ENCODE measurements at regions not wholly inside any gene's neighbourhood (a gene's known extent, or its start where the extent isn't known, plus 50 kb on each side); places are given as distances from the start of the nearest gene placed in this dataset.
A peak's percentile ranks its signal among the peaks of the same experiment; 100 is the strongest.

GRCh38 chr11:94671553-94672366 is 96.4 kb upstream of the AMOTL1 start:
- DNase-seq (ENCODE audit: low read depth): no peak

- no peak for DNase-seq (ENCODE audit: low read depth)
Observed at GRCh38 chr11:94672636-94673035, 95.5 kb upstream of the AMOTL1 start.

- no peak for DNase-seq (ENCODE audit: low read depth)
Observed at GRCh38 chr11:94673386-94673785, 94.8 kb upstream of the AMOTL1 start.

DNA sequence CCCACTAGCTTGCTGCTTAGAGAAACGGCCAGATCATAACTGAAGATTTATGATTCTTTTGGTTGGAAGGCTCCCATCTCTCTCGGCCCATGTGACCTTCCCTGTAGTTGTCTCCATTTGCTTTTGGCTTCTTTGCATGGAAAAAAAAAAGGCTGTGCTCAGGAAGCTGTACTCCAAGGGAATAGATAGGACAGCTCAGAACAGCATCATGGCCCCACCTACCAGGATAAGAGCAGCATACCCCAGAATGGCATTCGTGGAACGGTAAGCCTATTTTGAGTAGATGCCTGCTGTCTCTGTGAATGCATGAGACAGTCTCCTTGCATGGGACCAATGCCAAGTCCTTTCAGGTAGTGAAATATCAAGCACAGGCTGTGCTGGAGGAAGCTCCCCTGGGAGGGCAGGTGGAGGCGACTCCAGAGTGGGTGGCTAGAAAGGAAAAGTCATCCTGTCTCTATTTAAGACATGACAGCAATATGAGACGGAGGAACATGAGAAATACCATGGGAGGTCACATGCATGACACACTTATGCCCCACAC is 94.1 kb upstream of the AMOTL1 start:
- no peak for DNase-seq (ENCODE audit: low read depth)

DNA sequence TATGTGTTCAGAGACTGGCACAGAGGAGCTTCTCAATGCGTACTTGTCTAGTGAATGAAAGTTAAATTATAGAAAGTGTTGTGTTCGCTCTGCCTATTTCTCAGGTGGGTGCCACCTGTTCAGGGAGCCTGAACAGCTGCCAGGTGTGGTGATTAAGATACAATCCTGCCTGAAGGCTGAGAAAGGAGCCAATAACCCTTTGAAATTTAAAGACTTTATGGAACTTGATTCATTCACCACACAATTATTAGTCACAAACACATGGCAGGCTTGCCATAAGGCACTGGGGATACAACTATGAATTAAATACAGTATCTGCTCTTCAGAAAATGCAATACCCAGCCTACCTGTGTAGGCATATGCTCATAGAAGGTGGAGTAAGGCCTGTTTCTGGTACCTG is 92.9 kb upstream of the AMOTL1 start:
- no peak for DNase-seq (ENCODE audit: low read depth)

DNA sequence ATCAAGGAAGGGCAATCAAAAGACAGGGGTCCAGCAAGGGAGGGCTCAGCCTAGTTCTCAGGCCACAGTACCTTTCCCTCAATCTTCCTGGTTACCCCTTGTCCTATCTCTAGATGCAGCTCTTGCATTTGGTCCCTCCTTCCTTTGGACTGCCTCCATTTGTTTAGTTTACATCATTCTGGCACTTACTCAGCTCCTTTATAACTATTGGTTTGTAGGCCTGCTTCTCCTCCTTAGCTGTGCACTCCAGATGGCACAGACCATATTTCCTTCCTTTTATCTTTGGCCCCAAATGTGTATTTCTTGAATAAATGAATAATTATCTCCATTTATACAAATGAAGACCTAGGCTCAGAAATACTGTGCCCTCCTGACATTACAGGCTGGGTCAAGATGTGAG is 92.3 kb upstream of the AMOTL1 start:
- DNase-seq (ENCODE audit: low read depth): no peak

DNA sequence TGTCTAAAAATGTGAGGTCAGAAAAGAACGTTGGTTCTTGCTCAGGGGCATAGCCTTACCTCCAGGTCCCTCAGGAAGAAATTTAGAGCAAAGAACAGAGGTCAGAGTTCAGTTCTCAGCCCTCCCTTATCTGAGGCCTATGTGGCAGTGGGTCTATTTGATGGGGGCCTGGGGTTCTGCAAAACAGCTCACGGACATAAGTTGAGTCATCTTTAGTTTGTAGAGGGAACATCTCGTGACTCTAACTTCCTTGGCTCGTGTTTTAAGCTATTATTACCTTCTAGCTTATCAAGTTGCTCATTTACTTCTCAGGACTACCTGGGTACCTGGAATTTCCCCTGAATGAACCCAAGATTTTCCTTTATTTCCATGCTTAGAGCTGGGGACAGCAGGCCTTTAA is 91.3 kb upstream of the AMOTL1 start:
- no peak for DNase-seq (ENCODE audit: low read depth)

GRCh38 chr11:94678236-94678635 is 89.9 kb upstream of the AMOTL1 start:
- no peak for DNase-seq (ENCODE audit: low read depth)

- no peak for DNase-seq (ENCODE audit: low read depth)
Observed at GRCh38 chr11:94678901-94679300, 89.3 kb upstream of the AMOTL1 start.

DNA sequence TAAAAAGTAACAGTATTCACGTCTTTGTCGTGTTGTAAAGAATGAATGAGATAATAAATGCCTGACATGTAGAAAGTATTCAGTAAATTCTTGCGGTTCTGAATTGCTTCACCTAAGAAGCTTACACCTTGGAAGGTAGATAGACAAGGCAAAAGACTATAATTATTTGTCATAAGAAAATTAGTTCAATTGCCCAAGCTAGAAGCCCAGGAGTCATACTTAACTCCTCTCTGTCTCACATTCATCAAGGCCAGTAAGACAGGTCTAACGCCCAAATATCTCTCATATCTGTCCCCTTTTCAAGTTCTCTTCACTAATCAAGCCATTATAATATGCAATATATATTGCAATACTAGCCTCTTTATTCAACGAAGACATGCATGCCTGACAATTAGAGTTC is 87.7 kb upstream of the AMOTL1 start:
- DNase-seq (ENCODE audit: low read depth): no peak

DNA sequence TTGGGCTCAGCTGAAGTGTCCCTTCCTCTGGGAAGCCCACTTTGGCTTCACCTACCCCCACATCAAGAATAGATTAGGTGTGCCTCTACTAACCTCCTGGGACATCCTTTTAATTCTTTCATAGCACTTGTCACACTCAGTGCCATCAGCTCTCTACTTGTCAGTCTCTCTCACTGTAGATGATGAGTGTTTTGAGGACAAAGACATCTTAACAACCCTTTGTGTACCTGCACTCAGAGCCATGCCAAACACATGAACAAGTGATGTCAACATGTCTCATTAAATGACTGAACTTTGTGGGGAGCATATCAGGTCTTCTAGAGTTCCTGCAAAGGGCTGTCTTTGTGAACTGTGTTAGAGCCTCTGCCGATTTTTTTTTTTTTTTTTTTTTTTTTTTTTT is 87.0 kb upstream of the AMOTL1 start:
- DNase-seq (ENCODE audit: low read depth): no peak

GRCh38 chr11:94681852-94682251 is 86.3 kb upstream of the AMOTL1 start:
- DNase-seq (ENCODE audit: low read depth): no peak

DNA sequence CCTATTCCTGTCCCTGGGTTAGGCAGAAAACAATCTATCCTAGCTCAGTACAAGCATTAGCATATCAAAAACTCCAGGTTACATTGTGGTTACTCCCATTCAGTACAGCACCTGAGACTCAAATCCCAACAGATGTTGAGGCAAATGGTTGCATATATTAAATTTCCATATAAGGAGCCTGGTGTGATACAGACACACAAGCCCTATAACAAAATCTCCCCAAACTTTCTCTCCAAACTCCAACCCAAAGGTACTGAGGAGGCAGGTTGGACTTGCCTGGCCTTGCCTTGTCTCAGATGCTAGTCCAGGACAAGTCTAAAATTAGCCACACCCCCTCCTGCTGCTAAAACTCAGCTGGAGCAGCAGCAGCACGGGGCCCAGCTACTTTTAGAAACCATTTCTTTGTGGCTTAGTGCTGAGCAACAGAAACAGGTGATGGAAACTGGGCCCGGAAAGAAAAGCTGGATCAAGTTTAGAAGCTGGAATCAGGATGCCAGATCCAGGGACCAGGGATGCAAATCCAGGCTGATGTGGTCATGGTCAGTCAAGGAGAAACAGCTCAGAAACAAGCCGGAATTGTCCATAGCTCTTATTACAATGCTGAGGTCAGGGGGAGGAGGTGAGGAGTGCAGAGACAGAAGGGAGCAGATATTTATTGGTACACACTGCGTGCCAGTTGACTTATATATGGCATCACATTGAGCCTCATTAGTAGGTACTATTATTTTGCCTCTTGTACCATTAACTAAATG is 73.7 kb upstream of the AMOTL1 start:
- no peak for DNase-seq (ENCODE audit: low read depth)

DNA sequence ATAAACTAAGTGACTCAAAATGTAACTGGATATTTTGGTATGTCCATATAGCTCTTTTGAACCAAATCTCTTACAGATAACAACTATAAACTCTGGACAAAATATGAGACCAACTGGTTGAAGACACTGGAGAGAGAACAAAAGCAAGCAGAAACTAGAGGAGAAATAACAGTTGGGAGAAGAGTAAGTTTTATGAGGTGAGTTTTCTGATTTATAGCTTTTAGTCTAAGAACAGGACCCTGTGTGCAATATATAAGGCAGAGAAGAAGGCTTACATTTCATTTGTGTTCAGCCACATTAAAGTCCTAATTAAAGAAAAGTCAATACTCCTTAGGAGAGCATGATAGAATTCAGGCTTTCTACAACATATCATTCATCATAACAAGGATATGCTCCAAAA is 71.0 kb upstream of the AMOTL1 start:
- no peak for DNase-seq (ENCODE audit: low read depth)

DNA sequence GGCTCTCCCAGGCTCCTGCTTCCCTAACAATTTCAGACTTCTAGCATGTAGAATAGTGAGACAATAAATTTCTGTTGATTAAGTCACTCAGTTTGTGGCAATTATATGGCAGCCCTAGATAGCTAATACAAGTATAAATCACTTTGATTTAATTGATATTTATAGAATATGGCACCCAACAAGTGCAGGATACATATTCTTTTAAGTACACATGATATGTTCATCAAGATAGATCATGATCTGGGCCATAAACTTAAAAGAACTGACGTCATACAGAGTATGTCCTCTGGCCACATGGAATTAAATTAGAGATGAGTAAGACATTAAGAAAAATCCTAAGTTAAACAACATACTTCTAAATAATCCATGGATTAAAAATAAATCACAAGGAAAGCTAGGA is 67.5 kb upstream of the AMOTL1 start:
- DNase-seq (ENCODE audit: low read depth): no peak

DNA sequence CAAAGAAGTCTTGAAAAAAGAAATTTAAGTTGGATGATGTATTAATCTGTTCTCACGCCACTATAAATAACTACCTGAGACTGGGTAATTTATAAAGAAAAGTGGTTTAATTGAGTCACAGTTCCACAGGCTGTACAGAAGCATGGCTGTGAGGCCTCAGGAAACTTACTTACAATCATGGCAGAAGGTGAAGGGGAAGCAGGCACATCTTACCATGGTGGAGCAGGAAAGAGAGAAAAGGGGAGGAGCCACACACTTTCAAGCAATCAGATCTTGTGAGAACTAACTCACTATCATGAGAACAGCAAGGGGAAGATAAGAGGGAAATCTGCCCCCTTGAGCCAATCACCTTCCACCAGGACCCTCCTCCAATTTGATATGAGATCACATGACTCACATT is 65.7 kb upstream of the AMOTL1 start:
- DNase-seq (ENCODE audit: low read depth): no peak

GRCh38 chr11:94705419-94705818 is 62.7 kb upstream of the AMOTL1 start:
- no peak for DNase-seq (ENCODE audit: low read depth)

GRCh38 chr11:94705891-94706615 is 62.1 kb upstream of the AMOTL1 start:
- DNase-seq (ENCODE audit: low read depth): peak; percentile 16

DNA sequence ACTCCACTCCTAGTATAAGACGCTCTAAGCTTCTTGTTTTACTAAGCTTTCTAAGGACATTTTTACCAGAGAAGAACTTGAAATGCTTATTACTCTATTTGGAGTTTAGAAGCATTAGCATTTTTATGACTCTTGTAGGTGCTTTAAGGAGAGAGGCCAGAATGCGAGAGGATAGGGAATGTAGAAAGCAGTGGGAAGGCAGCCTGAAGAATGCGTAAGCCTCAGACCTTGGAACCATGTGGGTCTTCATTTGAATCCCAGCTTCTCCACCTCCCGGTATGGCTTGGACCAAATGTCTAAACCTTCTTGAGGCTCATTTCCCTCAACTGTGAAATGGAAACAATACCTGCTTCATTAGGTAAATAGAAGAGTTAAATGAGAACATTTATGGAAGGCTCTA is 60.0 kb upstream of the AMOTL1 start:
- no peak for DNase-seq (ENCODE audit: low read depth)

DNA sequence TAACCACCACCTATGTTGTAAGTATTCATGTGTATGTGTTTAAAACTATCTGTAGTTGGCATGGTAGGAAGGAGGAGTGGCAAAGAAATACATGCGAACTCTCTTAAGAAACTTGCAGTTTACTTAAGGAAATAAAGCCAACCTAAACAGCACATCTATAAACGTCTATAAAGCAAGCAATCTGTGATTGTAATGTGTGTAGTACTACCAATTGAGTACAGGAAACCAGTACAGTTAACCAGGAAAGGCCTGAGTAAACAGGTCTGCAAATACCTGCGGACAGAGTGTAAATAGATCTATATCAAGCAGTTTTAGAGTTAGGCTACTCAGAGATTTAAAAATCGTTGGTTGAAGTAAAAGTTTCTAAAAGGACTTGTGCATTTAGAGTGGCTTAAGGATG is 59.5 kb upstream of the AMOTL1 start:
- DNase-seq (ENCODE audit: low read depth): no peak

DNA sequence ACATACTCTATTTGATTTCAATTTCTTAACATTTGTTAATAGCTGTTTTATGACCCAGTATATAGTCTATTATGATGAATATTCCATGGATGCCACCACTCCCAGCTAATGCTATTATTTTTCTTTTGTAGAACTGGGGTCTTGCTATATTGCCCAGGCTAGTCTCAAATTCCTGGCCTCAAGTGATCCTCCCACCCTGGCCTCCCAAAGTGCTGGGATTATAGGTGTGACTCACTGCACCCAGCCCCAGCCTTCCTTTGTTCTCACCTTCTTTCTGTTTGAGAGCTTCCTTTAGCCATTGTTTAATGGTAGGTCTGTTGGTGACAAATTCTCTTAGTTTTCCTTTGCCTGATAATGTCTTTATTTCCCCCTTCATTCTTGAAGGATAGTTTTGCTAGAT is 52.9 kb upstream of the AMOTL1 start:
- DNase-seq (ENCODE audit: low read depth): no peak

- no peak for DNase-seq (ENCODE audit: low read depth)
Observed at GRCh38 chr11:94717667-94718066, 50.5 kb upstream of the AMOTL1 start.
